B cell (primary cell): ENCODE measurements at regions not wholly inside any gene's neighbourhood (a gene's known extent, or its start where the extent isn't known, plus 50 kb on each side); places are given as distances from the start of the nearest gene placed in this dataset.

Experiments
- EZH2 ChIP-seq: IDR thresholded peaks from 2 replicates; pipeline ENCODE4 v1.6.1; 2012; ENCODE audit warnings: borderline replicate concordance, low read depth, mild to moderate bottlenecking, moderate library complexity, low read length; ENCODE audit not compliant: insufficient read depth, poor library complexity, severe bottlenecking
- TF ChIP-seq, protein P1 (sequence below): fragments of 200-600 bp; IDR thresholded peaks from one replicate; pipeline ENCODE4 v1.8.0; 2022; ENCODE audit warnings: antibody characterized with exemption, mild to moderate bottlenecking

DNA sequence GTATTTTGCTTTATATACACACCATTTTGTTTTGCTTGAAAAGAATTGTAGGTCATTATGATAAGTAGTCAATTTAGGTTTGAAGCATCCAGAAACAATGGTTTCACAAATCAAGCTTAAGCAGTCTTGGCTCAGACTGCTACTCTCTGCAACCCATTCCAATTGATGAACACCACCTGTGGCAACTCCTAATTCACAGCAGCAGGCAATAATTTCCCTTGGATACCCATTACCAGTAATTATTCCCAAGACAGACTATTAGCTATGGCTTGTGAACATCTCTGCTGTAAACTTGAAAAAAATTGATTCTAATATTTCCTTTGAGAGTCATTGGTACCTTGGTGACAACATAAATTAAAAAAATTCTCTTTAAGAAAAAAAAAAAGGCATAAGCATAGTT, 299.3 kb upstream of the SLITRK6 start:
- TF ChIP-seq, protein P1, sequence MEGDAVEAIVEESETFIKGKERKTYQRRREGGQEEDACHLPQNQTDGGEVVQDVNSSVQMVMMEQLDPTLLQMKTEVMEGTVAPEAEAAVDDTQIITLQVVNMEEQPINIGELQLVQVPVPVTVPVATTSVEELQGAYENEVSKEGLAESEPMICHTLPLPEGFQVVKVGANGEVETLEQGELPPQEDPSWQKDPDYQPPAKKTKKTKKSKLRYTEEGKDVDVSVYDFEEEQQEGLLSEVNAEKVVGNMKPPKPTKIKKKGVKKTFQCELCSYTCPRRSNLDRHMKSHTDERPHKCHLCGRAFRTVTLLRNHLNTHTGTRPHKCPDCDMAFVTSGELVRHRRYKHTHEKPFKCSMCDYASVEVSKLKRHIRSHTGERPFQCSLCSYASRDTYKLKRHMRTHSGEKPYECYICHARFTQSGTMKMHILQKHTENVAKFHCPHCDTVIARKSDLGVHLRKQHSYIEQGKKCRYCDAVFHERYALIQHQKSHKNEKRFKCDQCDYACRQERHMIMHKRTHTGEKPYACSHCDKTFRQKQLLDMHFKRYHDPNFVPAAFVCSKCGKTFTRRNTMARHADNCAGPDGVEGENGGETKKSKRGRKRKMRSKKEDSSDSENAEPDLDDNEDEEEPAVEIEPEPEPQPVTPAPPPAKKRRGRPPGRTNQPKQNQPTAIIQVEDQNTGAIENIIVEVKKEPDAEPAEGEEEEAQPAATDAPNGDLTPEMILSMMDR = no peak
- TF ChIP-seq EZH2 = no peak
